ENCODE measurements at regions not wholly inside any gene's neighbourhood (a gene's known extent, or its start where the extent isn't known, plus 50 kb on each side); places are given as distances from the start of the nearest gene placed in this dataset.

DNA sequence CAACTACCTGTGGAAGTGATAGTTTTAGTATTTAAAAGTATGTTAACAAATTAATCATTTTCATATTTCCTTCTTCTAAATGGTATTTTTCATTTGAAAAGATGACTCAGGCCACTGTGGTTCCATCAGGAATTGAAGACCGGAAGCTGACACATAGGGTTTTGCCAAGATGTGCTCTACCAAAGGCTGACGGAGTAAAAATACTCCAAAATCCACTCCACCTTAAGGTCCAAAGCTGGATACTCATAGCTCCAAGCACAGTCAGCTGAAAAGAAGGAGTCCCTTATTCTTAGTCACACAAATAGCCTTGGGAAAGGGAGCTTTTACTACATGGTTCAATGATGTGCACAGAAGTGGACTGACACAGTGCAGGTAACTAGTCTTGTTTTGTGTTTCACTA lies 472.0 kb downstream of the ARAP2 start:
- no peak for DNase-seq

DNA sequence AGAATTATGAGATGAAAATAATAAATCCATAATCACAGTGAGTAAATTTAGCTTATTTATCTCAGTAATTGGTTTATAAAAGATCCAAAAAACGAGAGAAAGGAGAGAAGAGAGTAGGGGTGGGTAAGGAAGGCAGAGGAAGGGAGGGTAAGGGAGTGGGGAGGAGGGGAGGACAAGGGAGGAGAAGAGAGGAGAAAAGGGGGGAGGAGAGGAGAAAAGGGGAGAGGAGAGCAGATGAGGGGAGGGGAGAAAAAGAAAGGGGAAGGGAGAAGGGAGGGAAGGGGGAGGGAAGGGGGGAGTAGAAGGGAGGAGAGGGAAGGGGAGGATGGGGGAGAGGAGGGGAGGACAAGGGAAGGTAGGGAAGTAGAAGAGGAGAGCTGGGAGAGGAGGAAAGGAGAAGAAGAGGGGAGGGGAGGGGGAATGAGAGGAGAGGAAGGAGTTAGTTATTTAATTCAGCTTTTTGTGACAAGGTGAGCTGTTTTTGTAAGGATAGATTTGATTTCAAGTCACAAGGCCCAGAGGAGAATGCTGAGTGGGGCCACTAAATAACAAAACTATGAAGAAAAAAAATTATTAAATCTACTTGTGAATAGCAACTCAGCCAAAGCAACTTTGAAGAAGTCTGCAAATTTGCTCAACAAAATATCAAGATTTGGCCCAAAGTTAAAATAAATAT lies 454.3 kb downstream of the ARAP2 start:
- no peak for DNase-seq

DNA sequence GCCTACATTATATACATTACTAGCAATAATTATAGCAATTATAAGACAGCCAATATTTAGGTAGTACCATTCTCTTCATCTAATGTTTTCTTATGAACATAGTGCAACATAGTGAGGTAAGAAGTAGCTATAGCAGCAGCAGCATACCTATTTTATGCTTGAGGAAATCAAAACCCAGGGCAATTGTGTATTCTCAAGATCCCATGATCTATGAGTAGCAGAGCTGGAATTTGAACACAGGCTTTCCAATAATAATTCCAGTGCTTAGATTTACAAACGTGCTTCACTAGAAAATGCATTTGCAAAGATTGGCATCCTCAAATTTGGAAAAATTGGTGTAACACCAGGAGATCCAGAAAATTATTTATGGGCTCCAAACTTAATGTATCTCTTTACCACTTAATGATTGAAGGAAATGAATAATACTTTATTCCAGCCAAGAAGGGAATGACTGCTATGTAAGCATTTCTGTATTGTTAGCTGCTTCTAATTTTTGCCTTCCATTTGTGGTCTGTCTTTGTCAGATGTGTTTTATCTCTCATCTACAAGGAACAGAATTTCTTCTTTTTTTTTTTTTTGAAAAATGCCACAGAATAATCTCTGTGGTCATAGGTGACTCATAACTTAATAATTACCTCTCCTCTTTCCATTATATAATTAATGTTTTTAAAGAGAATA lies 451.1 kb downstream of the ARAP2 start:
- DNase-seq: no peak

GRCh38 chr4:35793766-35794165 lies 450.5 kb downstream of the ARAP2 start:
- no peak for DNase-seq

GRCh38 chr4:35800669-35801068 lies 443.6 kb downstream of the ARAP2 start:
- DNase-seq: no peak

DNA sequence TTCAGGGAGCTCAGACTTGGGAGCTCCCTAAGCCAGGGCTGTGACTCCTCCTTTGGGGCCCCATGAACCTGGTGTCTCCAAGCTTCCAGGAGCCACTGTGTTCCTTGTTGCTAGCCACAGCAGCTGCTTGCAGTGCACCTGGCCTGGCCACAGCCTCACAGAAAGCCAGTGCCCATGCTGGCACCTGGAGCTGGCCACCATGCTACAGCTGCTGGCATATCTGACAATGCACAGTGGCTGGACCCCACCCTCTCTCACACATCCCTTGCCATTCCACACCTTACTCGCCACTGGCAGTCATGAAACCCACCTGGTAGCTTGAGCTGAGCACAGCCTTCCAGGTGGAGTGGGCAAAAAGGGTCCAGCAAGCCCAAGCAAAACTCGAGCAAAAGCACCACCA lies 441.7 kb downstream of the ARAP2 start:
- DNase-seq: no peak

- no peak for DNase-seq
Observed at GRCh38 chr4:35818520-35818919, 425.8 kb downstream of the ARAP2 start.

GRCh38 chr4:35820003-35820402 lies 424.3 kb downstream of the ARAP2 start:
- DNase-seq: no peak

- DNase-seq: no peak
Observed at GRCh38 chr4:35824231-35824630, 420.1 kb downstream of the ARAP2 start.

- no peak for DNase-seq
Observed at GRCh38 chr4:35835893-35836292, 408.4 kb downstream of the ARAP2 start.

DNA sequence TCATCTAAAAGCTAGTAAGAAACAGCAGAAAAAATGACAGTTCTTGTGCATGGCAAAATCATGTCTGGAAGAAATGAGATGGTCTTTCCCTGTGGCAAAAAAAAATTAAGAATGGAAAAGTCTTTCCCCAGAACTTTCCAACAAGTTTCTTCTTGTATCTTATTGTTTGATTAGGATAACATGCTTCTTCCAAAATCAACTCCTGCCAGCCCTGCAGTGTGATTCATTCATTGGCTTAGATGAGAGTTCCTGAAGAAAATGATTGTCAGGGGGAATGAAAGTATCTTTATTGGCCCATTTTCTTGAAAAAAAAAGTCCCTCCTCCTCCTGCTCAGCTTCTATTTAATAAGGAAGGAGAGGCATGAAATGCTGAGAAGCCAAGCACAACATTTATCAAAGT lies 407.7 kb downstream of the ARAP2 start:
- no peak for DNase-seq

DNA sequence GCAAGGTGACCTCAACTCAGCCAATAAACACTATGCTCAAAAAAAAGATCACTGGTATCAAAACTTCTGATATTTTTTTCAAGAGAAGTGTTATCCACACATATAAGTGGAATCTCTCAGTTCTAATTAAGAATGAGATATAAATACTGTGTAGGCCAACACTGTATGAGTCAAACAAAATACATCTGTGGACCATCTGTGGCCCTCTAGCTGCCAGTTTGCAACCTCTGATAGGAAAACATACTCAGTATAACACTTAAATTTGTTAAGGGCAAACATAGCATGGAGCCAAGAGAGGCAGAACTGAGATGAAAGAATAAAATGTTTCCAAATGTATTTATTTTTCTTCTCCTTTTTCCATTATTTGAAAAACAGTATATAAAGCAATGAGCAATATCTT lies 377.3 kb downstream of the ARAP2 start:
- no peak for DNase-seq

DNA sequence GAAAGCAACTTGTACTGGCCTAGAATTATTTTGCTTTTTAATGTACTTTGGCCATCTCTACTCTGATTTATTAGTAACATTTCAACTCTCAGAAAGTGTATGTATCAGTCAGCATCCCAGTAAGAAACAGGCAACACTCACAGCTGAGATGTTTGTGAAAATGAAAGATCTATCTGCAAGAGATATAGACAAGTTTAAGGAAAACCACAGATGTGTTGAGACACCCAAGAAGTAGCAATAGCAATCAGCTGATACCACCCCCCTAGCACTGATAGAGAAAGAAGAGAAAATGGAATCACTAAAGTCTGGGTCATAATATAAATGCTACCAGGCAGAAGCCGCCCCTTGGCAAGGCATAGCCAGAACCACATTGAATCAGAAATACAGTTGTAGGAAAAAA lies 372.0 kb downstream of the ARAP2 start:
- no peak for DNase-seq

DNA sequence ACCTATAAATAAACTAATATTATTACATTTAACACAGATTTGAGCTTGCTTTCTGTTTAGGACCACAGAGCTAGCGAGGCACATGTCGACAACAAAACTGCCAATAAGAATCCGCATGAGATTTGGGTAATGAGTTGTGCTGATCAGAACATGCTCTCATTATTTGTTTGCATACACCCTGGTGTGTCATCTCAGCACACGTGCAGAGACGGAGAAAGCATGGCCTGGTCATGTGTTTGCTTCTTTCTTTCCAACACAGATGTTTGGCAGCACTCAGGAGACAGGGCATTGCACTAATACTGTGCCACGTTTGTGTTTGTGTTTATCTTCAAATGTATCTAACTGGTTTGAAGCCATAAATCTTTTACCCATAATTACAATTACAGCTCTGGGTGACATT lies 364.8 kb downstream of the ARAP2 start:
- DNase-seq: no peak

GRCh38 chr4:35883108-35883507 lies 361.2 kb downstream of the ARAP2 start:
- DNase-seq: no peak

- no peak for DNase-seq
Observed at GRCh38 chr4:35884714-35885480, 359.4 kb downstream of the ARAP2 start.

DNA sequence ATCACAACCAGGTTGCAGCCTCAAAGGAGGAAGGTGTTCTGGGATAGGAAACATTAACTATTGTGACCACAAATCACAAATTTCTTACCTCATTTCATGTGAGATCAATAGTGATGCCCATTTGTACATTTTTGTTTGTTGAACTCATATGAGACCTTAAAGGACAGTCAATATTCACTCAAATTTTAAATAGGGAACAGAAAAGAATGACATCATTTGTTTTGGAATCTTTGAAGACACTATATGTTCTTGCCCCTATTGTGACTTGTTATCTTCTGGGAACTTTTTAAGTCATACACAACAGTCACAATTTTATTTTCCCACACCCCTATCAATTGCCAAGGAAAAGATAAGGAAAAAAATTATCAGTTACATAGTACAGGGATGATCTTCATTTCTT lies 346.5 kb downstream of the ARAP2 start:
- DNase-seq: no peak

DNA sequence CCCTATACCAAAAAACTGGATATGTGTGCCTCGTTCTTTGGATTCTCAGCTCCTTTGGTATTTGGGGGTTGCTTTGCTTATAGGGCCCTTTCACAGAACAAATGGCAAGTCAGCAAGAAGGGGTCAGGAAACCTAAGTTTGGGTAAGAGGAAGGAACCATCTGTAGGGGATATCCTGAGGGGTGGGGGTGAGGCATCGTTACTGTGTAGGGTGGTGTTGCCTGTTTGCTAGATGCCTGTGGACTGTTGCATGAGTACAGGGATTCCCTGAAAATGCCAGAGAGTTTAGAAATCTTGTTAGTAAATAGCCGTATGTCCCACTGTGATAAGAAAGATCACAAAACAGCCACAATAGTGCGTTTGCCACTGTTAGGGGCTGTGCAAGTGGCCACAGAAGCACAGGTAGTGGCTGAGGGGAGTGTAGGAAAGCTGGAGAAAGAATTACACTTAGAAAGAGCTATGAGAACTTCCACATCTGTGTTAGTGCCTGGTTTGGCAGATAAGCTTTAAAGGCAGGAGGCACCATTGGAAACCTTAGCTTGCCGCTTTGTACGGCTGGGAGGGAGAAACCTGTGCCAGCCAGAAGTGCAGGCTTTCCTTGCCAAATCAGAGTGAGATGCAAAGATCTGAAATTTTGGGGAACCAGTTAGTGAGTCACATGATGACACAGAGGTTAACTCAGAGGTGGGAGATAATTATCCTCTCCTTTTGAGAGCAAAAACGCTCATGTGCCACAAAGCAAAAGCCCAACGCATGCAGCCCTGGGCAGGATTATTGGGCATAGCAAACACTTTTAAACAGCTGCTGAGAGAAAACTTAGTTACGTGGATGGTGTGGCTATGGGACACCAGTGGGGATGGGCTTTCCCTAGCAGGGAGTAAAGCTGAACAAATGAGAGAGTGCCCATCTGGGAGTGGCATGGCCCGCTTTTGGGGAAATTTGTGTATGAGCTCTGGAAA lies 343.7 kb downstream of the ARAP2 start:
- DNase-seq: no peak

DNA sequence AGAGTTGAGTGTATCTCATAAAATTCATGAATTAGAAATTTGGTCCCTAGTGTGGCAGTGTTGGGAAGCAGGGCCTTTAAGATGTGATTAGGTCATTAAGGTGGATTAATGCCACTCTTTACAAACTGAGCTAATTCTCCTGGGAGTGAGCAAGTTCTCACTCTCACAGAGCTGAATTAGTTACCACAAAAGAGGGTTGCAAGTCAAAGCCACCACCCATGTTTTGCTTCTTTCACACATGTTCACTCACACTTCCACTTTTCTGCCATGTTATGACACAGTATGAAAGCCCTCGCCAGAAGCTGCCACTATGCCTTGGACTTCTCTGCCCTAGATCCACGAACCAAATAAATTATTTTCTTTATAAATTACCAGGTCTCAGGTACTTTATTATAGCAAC lies 332.1 kb downstream of the ARAP2 start:
- no peak for DNase-seq

GRCh38 chr4:35918491-35918977 lies 325.8 kb downstream of the ARAP2 start:
- DNase-seq: no peak

- no peak for DNase-seq
Observed at GRCh38 chr4:35925806-35926205, 318.5 kb downstream of the ARAP2 start.

GRCh38 chr4:35926788-35927187 lies 317.5 kb downstream of the ARAP2 start:
- DNase-seq: no peak

- no peak for DNase-seq
Observed at GRCh38 chr4:35933901-35934300, 310.4 kb downstream of the ARAP2 start.

Data from EL (cell line).